NCI-H187 (cell line): ENCODE measurements at regions not wholly inside any gene's neighbourhood (a gene's known extent, or its start where the extent isn't known, plus 50 kb on each side); places are given as distances from the start of the nearest gene placed in this dataset.

Experiments used
- DNase-seq, 2 experiments: peaks; one replicate each; lab custom pipeline; 2025; lab: John Stamatoyannopoulos, UW

GRCh38 chr10:27451054-27451453, 53.0 kb upstream of the RAB18 start:
- no peak for DNase-seq

DNA sequence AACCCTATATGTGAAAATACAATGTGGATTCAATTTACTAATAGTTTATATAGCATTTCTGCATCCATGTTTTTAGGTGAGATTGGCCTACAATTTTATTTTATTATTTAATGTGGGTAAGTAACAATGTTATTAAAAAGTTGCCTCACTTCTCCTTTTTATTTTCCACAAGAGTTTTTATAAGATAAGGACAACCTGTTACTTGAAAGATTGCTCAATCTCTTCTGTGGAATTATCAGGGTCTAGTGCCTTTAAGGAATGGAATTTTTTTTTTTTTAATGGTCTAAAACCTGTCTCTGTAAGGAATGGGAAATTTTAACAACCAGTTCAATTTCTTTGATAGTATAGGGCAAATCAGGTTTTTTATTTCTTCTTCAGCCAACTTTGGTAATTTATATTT, 53.9 kb upstream of the RAB18 start:
- no peak for DNase-seq

DNA sequence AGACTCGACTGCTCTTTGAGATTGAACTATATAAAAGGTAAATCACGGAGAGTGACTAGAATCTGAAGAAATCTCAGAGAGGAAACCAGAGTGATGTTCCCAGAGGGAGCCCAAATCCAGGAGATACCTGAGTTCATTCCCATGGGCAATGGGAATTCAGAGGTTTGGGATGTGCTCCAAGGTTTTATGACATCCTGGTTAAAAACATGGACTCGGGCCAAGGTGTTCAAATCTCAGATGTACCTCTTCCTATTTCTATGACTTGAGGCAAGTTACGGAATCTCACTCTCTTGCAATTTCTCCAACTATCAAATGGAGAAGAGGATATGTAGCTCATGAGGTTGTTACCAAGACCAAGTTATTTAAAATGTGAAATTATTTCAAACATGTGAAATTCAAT, 54.5 kb upstream of the RAB18 start:
- no peak for DNase-seq

- DNase-seq = no peak
These were observed 55.2 kb upstream of the RAB18 start for GRCh38 chr10:27448921-27449320.

DNA sequence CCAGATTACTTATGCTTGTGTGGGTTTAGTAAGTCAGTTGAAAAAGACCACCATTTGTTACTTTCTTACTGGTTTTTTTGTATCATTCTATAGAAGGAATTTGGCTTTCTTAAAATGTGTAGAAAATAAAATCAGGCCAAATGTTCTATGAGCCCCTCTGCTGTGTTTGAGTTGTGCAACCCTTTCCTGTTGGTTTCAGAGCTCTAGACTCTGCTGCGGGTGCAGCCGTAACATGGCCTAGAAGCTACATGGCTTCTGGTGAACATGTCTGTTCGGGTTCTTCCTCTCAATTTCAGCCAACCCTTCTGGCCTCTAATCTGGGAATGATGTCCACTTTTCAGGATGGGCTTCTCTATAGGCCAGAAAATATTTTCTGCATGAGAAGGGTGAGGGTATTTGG, 56.6 kb upstream of the RAB18 start:
- DNase-seq = no peak

DNA sequence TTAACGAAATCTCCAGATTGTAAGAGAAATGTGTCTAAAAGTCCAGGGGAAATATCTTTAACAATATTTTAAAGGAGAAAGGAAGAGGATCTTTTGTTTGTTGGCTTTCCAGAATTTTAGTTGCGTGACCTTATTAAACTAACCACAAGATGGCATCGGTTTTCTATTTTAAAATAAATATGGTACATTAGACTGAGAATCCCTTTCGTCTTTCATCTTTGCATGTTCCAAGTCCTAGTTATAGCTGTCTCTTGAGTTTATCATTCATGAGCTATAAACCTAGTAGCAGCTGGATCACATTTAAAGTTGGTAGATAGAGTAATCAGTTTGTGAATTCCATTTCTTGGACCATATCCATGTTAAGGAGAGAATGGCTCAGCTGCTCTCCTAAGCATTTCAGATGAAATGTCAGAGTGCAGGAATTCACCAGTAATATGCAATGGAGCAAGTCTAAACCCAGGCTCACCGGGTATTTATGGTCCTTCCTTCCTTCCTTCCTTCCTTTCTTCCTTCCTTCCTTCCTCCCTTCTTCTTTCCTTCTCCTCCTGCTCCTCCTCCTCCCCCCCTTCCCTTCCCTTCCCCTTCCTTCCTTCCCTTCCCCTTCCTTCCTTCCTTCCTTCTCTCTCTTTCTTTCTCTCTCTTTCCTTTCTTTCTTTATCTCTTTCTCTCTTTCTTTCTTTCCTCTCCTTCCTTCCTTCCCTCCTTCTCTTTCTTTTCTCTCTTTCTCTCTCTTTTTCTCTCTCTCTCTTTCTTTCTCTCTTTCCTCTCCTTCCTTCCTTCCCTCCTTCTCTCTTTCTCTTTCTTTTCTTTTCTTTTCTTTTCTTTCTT, 57.8 kb upstream of the RAB18 start:
- no peak for DNase-seq

DNA sequence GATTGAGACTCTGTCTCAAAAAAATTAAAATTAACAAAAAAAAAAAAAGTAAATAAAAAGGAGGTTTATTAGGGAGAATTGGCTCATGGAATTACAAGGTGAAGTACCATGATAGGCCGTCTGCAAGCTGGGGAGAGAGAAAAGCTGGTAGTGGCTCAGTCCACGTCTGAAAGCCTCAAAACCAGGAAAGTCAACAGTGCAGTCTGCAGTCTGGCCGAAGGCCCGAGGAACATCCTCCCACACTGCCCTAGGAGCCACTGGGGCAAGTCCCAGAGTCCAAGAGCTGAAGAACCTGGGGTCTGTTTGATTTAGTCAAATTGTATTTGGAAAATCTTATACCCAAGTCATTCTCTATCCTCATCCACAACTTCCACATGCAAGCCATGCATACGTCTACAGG, 59.0 kb upstream of the RAB18 start:
- DNase-seq = no peak

- no peak for DNase-seq
These were observed 63.6 kb upstream of the RAB18 start for GRCh38 chr10:27440478-27440877.

- DNase-seq = no peak
These were observed 64.1 kb upstream of the RAB18 start for GRCh38 chr10:27440021-27440420.

GRCh38 chr10:27439101-27439500, 65.0 kb upstream of the RAB18 start:
- DNase-seq = no peak

GRCh38 chr10:27437775-27438174, 66.3 kb upstream of the RAB18 start:
- DNase-seq = no peak

DNA sequence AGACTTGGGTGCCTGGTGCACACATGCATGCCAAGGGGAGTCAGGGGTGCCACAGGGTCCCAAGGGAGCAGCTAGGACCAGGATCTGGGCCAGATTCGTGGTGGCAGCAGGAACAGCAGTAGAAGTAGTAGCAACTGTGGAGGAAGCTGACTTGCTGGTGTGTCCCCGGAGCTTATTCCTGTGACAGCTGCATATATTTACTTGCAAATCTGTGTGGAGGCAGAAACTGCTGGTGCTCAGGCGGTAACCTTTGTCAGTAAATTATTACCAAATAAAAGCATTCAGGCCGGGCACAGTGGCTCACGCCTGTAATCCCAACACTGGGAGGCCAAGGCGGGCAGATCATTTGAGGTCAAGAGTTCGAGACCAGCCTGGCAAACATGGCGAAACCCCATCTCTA, 67.4 kb upstream of the RAB18 start:
- DNase-seq = no peak

DNA sequence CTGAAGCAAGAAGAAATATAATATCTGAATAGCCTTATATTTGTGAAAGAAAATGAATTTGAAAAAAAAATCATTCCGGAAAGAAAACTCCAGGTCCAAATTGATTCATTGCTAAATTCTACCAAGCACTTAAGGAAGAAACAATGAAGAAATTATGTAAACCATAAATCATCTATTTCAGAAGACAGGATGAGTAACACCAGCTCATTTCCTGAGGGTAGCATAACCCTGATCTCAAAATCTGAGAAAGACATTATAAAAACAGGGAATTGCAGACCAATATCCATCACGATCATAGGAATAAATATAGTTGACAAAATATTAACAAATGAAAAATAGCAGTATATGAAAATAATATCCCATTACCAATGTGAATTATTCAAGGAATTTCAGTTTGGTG, 70.1 kb upstream of the RAB18 start:
- DNase-seq = no peak

DNA sequence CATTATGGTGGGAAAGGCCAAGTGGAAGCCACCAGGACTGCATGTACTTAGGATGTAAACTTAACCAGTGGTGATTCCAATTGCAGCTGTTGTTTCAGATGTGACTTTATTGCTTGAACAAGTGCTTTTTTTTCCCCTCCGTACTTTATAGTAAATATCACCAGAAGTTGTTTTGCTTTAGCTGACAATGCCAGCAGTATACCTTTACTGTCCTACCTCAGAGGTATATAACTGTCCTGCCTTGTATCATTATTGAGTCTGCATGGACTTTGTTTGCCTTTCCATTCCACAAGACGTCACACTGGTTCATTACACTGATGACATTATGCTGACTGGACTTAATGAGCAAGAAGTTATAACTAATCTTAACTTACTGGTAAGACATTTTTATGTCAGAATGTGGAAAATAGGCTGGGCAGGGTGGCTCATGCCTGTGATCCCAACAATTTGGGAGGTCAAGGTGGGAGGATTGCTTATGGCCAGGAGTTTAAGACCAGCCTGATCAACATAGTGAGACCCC, 77.1 kb upstream of the RAB18 start:
- no peak for DNase-seq

DNA sequence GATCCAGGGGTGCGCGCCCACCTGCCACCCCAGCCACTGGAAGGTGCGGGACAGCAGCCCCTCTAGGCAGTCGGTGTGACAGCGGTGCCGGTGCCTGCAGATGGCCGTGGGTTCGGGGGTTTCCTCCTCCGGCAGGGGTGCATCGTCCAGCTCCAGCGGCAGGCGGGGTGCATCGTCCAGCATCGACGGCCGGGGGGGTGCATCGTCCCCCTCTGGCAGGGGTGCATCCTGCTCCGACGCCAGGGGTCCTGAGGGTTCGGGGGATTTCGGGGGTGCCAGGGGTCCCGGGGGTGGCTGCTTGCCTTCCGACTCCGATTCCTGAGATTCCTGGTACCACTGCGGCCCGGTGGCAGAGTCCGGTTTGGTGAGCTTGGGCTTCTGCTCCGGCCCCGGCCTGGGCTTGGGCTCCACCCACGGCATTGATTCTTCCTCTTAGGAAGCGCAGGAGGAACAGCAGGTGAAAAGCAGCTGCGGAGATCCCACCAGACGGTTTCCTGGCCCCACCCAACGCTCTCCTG, 90.2 kb upstream of the RAB18 start:
- no peak for DNase-seq

GRCh38 chr10:27413387-27413786, 90.7 kb upstream of the RAB18 start:
- no peak for DNase-seq

DNA sequence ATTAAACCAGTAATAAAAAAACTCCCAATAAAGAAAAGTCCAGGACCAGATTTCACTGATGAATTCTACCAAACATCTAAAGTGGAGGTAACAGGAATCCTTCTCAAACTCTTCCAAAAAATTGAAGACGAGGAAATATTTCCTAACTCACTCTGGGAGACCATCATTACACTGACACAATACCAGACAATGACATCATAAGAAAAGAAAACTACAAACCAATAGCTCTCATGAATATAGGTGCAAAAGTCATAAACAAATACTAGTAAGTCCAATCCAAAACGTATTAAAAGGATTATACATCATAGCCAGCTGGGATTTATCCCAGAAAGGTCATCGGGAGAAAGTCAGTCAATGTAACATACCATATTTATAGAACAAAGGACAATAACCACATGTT, 94.0 kb upstream of the RAB18 start:
- no peak for DNase-seq

DNA sequence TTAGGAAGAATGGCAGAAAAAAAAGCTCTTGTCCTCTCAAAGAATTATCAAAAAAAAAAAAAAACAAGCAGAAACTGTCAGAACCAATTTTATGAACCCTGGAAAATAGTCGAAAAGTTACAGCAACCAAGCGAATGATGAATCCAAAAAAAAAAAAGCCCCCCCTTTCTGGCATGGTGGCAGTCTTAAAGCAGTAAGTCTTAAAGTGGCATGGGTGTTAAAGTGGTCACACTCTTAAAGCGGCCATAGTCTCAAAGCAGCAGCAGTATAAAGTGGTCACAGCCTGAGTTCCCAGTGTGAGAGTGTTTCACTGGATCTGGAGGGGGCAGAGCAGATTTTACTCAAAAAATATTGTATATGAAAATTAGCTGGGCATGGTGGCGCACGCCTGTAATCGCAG, 96.8 kb upstream of the RAB18 start:
- DNase-seq = no peak

DNA sequence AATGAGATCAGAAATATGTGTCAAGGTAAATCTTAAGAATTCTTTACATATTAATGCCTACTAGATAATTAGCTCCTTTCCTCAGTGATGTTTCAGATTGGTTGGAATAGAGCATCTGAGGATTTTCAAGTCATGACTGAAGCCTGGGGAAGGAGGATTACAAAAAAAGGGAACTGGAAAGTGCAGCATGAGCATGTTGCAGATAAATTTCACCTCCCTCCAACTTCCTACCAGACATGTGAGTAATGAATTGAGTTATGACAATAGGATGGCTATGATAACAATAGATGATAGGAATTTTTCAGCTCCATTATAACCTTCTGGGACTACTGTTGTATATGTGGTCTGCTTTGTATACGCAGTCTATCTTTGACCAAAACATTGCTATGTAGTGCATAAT, 104.2 kb upstream of the RAB18 start:
- no peak for DNase-seq

DNA sequence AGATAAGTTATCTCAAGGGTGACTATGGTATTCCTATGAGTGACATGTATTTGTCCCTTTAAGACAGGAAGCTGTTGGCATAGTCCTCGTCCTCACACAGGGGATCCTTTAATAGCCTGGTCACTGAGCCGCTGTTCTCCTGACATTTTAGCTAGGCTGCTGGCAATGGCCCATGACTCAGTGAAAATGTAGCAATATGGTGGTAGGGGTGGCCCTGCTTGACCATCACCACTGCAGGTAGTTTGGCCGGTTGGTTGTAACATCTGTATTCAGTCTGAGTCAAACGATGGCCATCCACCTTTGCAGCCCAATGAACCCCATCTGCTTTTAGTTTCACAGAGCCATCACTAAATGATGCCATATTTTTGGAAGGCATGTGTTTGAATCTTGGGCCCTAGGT, 110.1 kb upstream of the RAB18 start:
- DNase-seq = no peak

DNA sequence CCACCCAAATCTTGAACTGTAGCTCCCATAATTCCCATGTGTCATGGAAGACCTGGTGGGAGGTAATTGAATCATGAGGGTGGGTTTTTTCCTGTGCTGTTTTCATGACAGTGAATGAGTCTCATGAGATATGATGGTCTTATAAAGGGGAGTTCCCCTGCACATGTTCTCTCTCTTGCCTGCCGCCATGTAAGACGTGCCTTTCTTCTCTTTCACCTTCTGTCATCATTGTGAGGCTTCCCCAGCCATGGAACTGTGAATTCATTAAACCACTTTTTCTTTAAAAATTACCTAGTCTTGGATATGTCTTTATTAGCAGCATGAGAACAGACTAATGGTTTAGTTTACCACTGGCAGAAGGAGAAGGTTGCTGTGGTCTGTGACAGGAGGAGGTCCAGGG, 111.5 kb upstream of the RAB18 start:
- DNase-seq = no peak

DNA sequence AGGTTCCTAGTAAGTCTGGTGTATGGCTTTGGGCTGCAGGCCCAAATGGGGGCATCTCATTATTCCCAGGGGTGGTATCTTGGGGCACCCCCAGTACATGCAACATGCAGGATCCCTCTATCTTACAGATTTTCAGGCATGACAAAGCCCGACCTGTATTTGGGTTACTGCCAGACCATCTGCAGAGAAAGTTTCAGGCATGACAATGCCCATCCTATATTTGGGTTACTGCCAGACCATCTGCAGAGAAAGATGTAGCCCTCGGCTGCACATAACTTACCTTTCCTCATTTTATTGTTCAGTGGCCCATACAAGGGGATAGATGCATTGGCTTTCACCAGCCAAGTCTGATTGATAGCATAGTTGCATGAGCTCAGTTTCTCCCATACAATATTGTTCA, 112.2 kb upstream of the RAB18 start:
- no peak for DNase-seq

GRCh38 chr10:27391325-27391724, 112.8 kb upstream of the RAB18 start:
- DNase-seq = no peak

GRCh38 chr10:27390681-27391080, 113.4 kb upstream of the RAB18 start:
- DNase-seq = no peak
